Dedifferentiated amniotic fluid mesenchymal stem cell (primary cell): ENCODE measurements at regions not wholly inside any gene's neighbourhood (a gene's known extent, or its start where the extent isn't known, plus 50 kb on each side); places are given as distances from the start of the nearest gene placed in this dataset.
"Not testable (repeated sequence)": the region's sequence is repeated elsewhere in the genome, so short reads cannot be mapped to it uniquely, and the experiment has no call there.

Experiments used
- DNase-seq: peaks from one replicate; pipeline ENCODE4 v3.0.0-alpha.2; 2016; ENCODE audit errors: extremely low spot score

- DNase-seq = no peak
Measured at GRCh38 chr3:26369133-26369532, 253.4 kb upstream of the LRRC3B start.

GRCh38 chr3:26375843-26376530, 246.6 kb upstream of the LRRC3B start:
- no peak for DNase-seq

GRCh38 chr3:26381411-26381810, 241.2 kb upstream of the LRRC3B start:
- no peak for DNase-seq

GRCh38 chr3:26406636-26407035, 215.9 kb upstream of the LRRC3B start:
- DNase-seq = no peak

GRCh38 chr3:26418553-26418952, 204.0 kb upstream of the LRRC3B start:
- no peak for DNase-seq

- DNase-seq = no peak
Measured at GRCh38 chr3:26422415-26422814, 200.2 kb upstream of the LRRC3B start.

GRCh38 chr3:26425076-26425475, 197.5 kb upstream of the LRRC3B start:
- no peak for DNase-seq

GRCh38 chr3:26428992-26429391, 193.6 kb upstream of the LRRC3B start:
- DNase-seq = no peak

- no peak for DNase-seq
Measured at GRCh38 chr3:26437678-26438077, 184.9 kb upstream of the LRRC3B start.

- DNase-seq = no peak
Measured at GRCh38 chr3:26438325-26438940, 184.1 kb upstream of the LRRC3B start.

GRCh38 chr3:26438981-26439884, 183.3 kb upstream of the LRRC3B start:
- DNase-seq = no peak

GRCh38 chr3:26449996-26450395, 172.6 kb upstream of the LRRC3B start:
- no peak for DNase-seq

- no peak for DNase-seq
Measured at GRCh38 chr3:26452363-26452762, 170.2 kb upstream of the LRRC3B start.

- no peak for DNase-seq
Measured at GRCh38 chr3:26460985-26461384, 161.6 kb upstream of the LRRC3B start.

GRCh38 chr3:26472345-26472744, 150.2 kb upstream of the LRRC3B start:
- no peak for DNase-seq

GRCh38 chr3:26474706-26475105, 147.9 kb upstream of the LRRC3B start:
- DNase-seq = no peak

- no peak for DNase-seq
Measured at GRCh38 chr3:26480377-26480776, 142.2 kb upstream of the LRRC3B start.

GRCh38 chr3:26484140-26484539, 138.4 kb upstream of the LRRC3B start:
- no peak for DNase-seq

GRCh38 chr3:26498271-26498670, 124.3 kb upstream of the LRRC3B start:
- DNase-seq = no peak

GRCh38 chr3:26505399-26505798, 117.2 kb upstream of the LRRC3B start:
- DNase-seq = no peak

GRCh38 chr3:26514445-26515029, 108.0 kb upstream of the LRRC3B start:
- not testable (repeated sequence) for DNase-seq

- DNase-seq = no peak
Measured at GRCh38 chr3:26515351-26515750, 107.2 kb upstream of the LRRC3B start.
